HepG2 (cell line): ENCODE measurements at regions not wholly inside any gene's neighbourhood (a gene's known extent, or its start where the extent isn't known, plus 50 kb on each side); places are given as distances from the start of the nearest gene placed in this dataset.

Experiments used
- ATAC-seq: fragments of 200-7000 bp; cut with Tn5 transposase; 3 replicates; pipeline ENCODE4 v1.9.1; 2020; ENCODE audit warnings: mild to moderate bottlenecking, moderate library complexity
- BruUV-seq: library from RNA; stranded (reverse); fragments of 400-500 nt; replicated peaks from 2 replicates; lab custom pipeline; 2021; lab: Mats Ljungman, UMichigan
- CTCF ChIA-PET: fragments of 300-600 bp; formaldehyde crosslinking; extraction: SDS; loops from one replicate; lab custom pipeline; 2021; ENCODE audit warnings: low total read pairs, inconsistent platforms, low intra/inter-chr PET ratio; lab: Yijun Ruan, JAX
- POLR2A ChIA-PET: fragments of 350-600 bp; sonication (Branson Sonifier 250); formaldehyde crosslinking; loops from one replicate; lab custom pipeline; 2020; ENCODE audit warnings: antibody characterized with exemption, inconsistent platforms; lab: Yijun Ruan, JAX
- DNase-seq: peaks from one replicate; pipeline ENCODE4 v3.0.0-alpha.2; 2015; ENCODE audit warnings: low spot score
- FAIRE-seq: peaks from 3 replicates; lab custom pipeline; 2011; peaks lifted over from hg19 to GRCh38; lab: Jason Lieb, UNC
- H2AFZ ChIP-seq: one replicate; pipeline ENCODE4 v1.6.1; 2011; ENCODE audit warnings: low read length, inconsistent platforms
- H3K27ac ChIP-seq: fragments of 300-600 bp; 3 replicates; pipeline ENCODE4 v1.8.0; 2011; ENCODE audit warnings: mixed run types, mild to moderate bottlenecking, mixed read lengths, low read length, inconsistent platforms; ENCODE audit not compliant: insufficient read depth; ENCODE audit errors: extremely low read length
- H3K27me3 ChIP-seq, 2 experiments: fragments of 200-600 bp in 1 of 2; 2 replicates in 1 of 2; 3 replicates in 1 of 2; pipeline versions ENCODE4 v1.6.0 to v1.8.0; 2011; ENCODE audit warnings: low read length in 2 of 2, mild to moderate bottlenecking in 2 of 2, moderate library complexity in 2 of 2, inconsistent platforms in 1 of 2; ENCODE audit not compliant: insufficient read depth in 2 of 2, control insufficient read depth in 1 of 2
- H3K36me3 ChIP-seq, 2 experiments: fragments of 200-600 bp in 1 of 2; replicated peaks in 1 of 2; 2 replicates in 1 of 2; 3 replicates in 1 of 2; pipeline versions ENCODE4 v1.5.1 to v1.8.0; 2011; ENCODE audit warnings: low read length in 2 of 2, inconsistent platforms in 1 of 2; ENCODE audit not compliant: insufficient read depth in 2 of 2, control insufficient read depth in 1 of 2
- H3K4me1 ChIP-seq: 2 replicates; pipeline ENCODE4 v1.5.1; 2012; ENCODE audit warnings: low read length, inconsistent platforms; ENCODE audit not compliant: insufficient read depth
- H3K4me2 ChIP-seq: 2 replicates; pipeline ENCODE4 v1.6.0; 2011; ENCODE audit warnings: low read depth, low read length, inconsistent platforms
- H3K4me3 ChIP-seq, 3 experiments: fragments of 200-600 bp in 1 of 3; sonication (generic), shearing (Covaris generic) in 1 of 3; replicated peaks in 1 of 3; 2 replicates each; pipeline ENCODE4 v1.5.1; 2011 to 2016; ENCODE audit warnings: low read length in 3 of 3, inconsistent platforms in 2 of 3, low read depth in 2 of 3, mild to moderate bottlenecking in 2 of 3, control low read depth in 1 of 3, mixed read lengths in 1 of 3; ENCODE audit not compliant: insufficient read depth in 1 of 3
- H3K79me2 ChIP-seq: one replicate; pipeline ENCODE4 v1.6.1; 2011; ENCODE audit warnings: low read length, inconsistent platforms; ENCODE audit not compliant: insufficient read depth
- H3K9ac ChIP-seq: 2 replicates; pipeline ENCODE4 v1.6.0; 2011; ENCODE audit warnings: mild to moderate bottlenecking, low read depth, low read length, inconsistent platforms; ENCODE audit not compliant: insufficient read depth
- H3K9me3 ChIP-seq: 2 replicates; pipeline ENCODE4 v1.5.1; 2012; ENCODE audit warnings: mild to moderate bottlenecking, low read length
- H4K20me1 ChIP-seq: 2 replicates; pipeline ENCODE4 v1.6.0; 2011; ENCODE audit warnings: inconsistent platforms, mild to moderate bottlenecking, low read length, moderate library complexity; ENCODE audit not compliant: insufficient read depth
- CEBPB ChIP-seq: IDR thresholded peaks from 2 replicates; pipeline ENCODE4 v1.6.1; 2011; ENCODE audit warnings: low read depth, low read length, improper control_type of control experiment, borderline replicate concordance
- CENPT ChIP-seq: sonication (generic); formaldehyde crosslinking; IDR thresholded peaks from 2 replicates; pipeline ENCODE4 v1.8.0; 2022; ENCODE audit warnings: low read depth, mild to moderate bottlenecking, moderate library complexity, missing genetic modification reagents
- ZNF121 ChIP-seq: sonication (generic); formaldehyde crosslinking; IDR thresholded peaks from 2 replicates; pipeline ENCODE4 v1.5.0; 2020; ENCODE audit warnings: mild to moderate bottlenecking, missing genetic modification reagents
- ZNF136 ChIP-seq: sonication (generic); formaldehyde crosslinking; IDR thresholded peaks from 2 replicates; pipeline ENCODE4 v1.8.1; 2022; ENCODE audit warnings: low read depth, mild to moderate bottlenecking, moderate library complexity, missing genetic modification reagents
- ZNF317 ChIP-seq: sonication (generic); formaldehyde crosslinking; IDR thresholded peaks from 2 replicates; pipeline ENCODE4 v1.5.0; 2020; ENCODE audit warnings: mild to moderate bottlenecking, missing genetic modification reagents
- ZNF7 ChIP-seq: IDR thresholded peaks from 2 replicates; pipeline ENCODE4 v1.6.1; 2016; ENCODE audit warnings: missing biosample characterization, missing genetic modification reagents
- ZSCAN25 ChIP-seq: sonication (generic); formaldehyde crosslinking; IDR thresholded peaks from 2 replicates; pipeline ENCODE4 v1.8.0; 2022; ENCODE audit warnings: mild to moderate bottlenecking, missing genetic modification reagents
- WGBS: methylation state at CpG from one replicate; pipeline ENCODE4 v1.1.6; 2017; ENCODE audit warnings: low lambda C conversion rate; 5-methylcytosine and 5-hydroxymethylcytosine counted together
- in situ Hi-C: cut with HindIII; loops from 2 replicates; pipeline ENCODE4 v1.10.0; 2017; ENCODE audit warnings: low pct_unique_long_range_greater_than_20kb; ENCODE audit not compliant: extremely low pct_ligation_motif_present
- intact Hi-C: fragments of 100-400 bp; cut with micrococcal nuclease; formaldehyde crosslinking; loops from one replicate; pipeline ENCODE4 v1.10.0; 2022; ENCODE audit not compliant: unreplicated experiment

- Histone ChIP-seq H3K4me2 (no peak overlapping the region), H3K9me3 (peaks cover 6% of the 10 kb centered on the region), H3K4me1 (peaks cover 19% of the 10 kb centered on the region), H3K4me3 (no peak overlapping the region), H3K9ac (no peak overlapping the region), H3K27ac (no peak overlapping the region), H4K20me1 (no peaks in the 10 kb centered on the region), H3K79me2 (no peaks in the 10 kb centered on the region), H2AFZ (no peak overlapping the region), H3K36me3 (no peaks in the 10 kb centered on the region), H3K27me3 (peaks cover 0 to 12% of the 10 kb centered on the region in 2 experiments; a peak in 1 of 5 replicates)
- TF ChIP-seq ZSCAN25 (CRISPR knock-in tag): no peak
- TF ChIP-seq CEBPB: peak; percentile 71; the same call in 1 of the 2 replicates
- TF ChIP-seq CENPT: no peak
- no TSS peak for BruUV-seq
- ChIA-PET CTCF (no interaction called here), POLR2A (no interaction called here)
- no peak for DNase-seq
- 57% methylated on average over 4 of the region's 4 CpGs for WGBS
- in situ Hi-C loops (no loop called here), intact Hi-C loops (no loop called here)
- no peak for FAIRE-seq
- ATAC-seq: no peak
Observed at GRCh38 chr2:42871372-42871771, 79.0 kb upstream of the HAAO start.

- Histone ChIP-seq H3K36me3 (no peaks in the 10 kb centered on the region), H3K4me2 (no peak overlapping the region), H3K27ac (no peak overlapping the region), H3K27me3 (peaks cover 0 to 14% of the 10 kb centered on the region in 2 experiments; a peak in 2 of 5 replicates), H3K4me1 (peaks cover 20% of the 10 kb centered on the region), H3K9ac (no peak overlapping the region), H2AFZ (no peak overlapping the region), H3K9me3 (peaks cover 6% of the 10 kb centered on the region), H3K79me2 (no peaks in the 10 kb centered on the region), H3K4me3 (no peak overlapping the region)
- in situ Hi-C loops (no loop called here), intact Hi-C loops (no loop called here)
- no TSS peak for BruUV-seq
- WGBS: 31% methylated on average over 2 of the region's 2 CpGs
- no peak for FAIRE-seq
- POLR2A ChIA-PET: no interaction called here
- CTCF ChIA-PET: no interaction called here
- ATAC-seq: no peak
- DNase-seq: no peak
- peak; percentile 84 for TF ChIP-seq ZNF7 (CRISPR knock-in tag)
- no peak for TF ChIP-seq ZNF121 (CRISPR knock-in tag)
- TF ChIP-seq ZNF136 (CRISPR knock-in tag): no peak
- peak; percentile 99 for TF ChIP-seq ZNF317 (CRISPR knock-in tag)
- TF ChIP-seq, all 625 proteins: peak for 2
- no peaks in the 10 kb centered on the region for H4K20me1 ChIP-seq
Observed at GRCh38 chr2:42868874-42869273, 76.5 kb upstream of the HAAO start.
